Stimulated activated CD4-positive, alpha-beta T cell treated with anti-CD3 and anti-CD28 coated beads, Interleukin-15, amount 100 ng/mL, for 1 hour (primary cell): ENCODE measurements at regions not wholly inside any gene's neighbourhood (a gene's known extent, or its start where the extent isn't known, plus 50 kb on each side); places are given as distances from the start of the nearest gene placed in this dataset.

Experiments
- DNase-seq, 2 donors: peaks; one replicate each; pipeline ENCODE4 v3.0.0-alpha.2; 2020; ENCODE audit warnings: low read depth in 1 of 2, low spot score in 1 of 2

DNA sequence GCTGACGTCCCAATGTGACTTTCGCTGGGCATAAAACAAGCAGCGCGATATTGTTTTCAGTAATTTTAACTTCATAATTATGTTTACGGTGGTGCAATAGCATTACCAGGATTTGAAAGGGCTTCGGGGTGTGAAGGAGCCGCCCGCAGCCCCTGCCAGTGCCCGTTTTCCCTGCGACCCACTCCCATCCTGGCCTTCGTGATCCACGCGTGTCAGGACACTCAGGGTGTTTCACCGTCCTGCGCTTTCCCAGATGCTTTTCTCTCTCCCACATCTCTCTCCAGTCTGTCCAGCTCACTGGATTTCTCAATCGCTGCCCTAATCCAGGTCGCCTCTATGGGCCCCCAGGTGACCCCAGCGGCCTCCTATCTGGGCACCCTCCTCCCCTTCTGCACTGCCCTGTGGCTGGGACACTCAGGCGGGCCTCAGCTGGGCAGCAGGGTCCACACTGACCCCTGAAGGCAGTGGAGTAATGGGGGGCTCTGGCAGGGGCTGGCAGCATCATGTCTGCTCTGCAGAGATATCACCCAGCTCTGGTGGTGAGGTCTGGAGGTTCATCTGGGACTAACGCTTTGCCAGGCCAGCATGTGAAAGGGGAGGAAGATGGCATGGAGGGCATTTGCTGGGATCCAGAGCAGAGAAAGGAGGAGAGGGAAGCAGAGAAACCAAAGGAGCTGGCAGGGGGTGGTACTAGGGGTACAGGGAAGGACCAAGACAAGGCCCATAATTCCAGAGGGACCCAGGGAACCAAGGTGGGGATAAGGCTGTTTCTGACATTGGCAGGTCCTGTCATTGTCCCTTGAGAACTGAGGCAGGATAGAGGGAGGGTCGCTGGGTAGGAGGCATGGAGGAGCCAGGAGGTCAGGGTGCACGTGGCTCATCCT lies 622.8 kb downstream of the BRD1 start:
- DNase-seq = no peak

DNA sequence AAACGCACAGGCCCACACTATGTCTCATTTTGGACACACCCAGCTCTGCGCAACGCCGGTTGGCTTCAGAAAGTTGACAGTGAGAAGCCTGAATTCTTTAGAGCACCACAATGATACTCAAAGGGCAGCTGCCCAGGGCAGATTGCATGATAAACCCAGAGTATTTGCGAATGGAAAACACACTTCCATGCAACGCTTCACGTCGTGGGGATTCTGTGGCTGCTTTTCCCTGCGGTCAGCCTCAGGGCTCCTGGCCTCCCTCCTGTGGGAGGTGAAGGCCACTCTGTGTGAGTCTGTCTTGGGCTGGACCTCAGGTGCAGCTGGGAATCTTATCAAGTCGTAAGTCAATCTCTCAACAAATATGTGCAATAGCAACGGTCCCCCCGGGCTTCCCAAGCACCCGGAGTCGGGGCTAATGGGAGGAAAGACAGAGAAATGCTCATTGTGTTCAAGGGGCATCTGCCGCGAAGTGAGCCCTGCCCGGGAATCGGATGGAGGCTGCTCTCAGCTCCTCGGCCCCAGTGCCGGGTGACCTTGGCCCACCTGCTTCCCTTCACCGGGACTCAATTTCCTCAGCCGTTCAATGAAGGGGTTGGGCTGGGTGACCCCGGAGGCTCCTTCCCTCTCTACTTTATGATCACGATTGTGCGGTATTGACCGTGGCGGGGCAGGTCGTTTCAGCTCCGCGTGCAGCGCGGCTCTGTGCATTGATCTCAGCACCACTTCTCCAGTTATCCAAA lies 623.6 kb downstream of the BRD1 start:
- no peak for DNase-seq

DNA sequence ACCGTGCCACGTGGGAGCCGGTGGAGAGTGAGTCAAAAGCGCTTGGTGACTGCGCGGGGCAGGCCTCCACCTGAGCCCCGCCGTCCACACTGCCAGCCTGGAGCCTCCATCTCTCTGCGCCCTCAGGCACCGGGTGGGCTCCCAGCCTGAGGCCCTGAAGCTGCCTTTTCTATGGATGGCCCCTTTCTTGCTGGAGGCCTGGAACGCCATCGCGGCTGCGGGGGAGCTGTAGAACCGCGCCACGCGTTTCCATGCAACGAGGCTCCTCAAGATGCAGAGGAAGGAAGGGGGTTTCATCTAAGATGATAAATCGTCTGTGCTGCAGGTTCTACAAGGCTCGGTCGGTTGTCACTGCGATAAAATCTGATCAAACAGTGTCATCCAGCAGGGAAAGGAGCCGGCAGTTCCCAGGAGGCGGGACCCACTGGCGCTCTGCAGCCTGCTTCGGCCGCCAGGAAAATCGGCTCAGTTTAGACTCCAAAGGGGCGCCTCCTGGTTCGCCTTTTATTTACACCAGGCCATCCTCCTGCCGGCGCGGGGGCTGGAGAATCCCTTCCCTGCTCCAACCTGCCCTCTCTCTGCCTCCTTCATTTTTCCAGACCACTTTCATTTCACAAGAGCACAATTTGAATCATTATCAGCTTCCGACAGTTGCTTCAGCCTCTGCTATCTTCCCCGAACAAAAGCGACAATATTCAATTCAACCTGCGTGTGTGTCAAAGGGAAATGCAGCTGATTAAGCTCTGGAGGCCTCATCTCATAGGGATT lies 624.4 kb downstream of the BRD1 start:
- DNase-seq = no peak

DNA sequence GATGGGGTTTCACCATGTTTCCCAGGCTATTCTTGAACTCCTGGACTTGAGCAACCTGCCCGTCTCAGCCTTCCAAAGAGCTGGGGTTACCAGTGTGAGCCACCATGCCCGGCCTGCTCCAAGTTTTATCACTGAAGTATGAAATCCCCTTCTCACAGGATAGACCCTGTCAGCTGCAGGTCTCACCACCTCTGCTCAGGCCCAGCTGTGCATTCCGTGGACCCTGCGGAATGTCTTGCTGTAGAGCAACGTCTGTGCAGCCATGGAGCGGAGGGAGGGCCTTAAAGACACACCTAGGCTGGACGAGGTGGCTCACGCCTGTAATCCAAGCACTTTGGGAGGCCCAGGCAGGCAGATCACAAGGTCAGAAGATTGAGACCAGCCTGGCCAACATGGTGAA lies 625.4 kb downstream of the BRD1 start:
- DNase-seq = no peak

DNA sequence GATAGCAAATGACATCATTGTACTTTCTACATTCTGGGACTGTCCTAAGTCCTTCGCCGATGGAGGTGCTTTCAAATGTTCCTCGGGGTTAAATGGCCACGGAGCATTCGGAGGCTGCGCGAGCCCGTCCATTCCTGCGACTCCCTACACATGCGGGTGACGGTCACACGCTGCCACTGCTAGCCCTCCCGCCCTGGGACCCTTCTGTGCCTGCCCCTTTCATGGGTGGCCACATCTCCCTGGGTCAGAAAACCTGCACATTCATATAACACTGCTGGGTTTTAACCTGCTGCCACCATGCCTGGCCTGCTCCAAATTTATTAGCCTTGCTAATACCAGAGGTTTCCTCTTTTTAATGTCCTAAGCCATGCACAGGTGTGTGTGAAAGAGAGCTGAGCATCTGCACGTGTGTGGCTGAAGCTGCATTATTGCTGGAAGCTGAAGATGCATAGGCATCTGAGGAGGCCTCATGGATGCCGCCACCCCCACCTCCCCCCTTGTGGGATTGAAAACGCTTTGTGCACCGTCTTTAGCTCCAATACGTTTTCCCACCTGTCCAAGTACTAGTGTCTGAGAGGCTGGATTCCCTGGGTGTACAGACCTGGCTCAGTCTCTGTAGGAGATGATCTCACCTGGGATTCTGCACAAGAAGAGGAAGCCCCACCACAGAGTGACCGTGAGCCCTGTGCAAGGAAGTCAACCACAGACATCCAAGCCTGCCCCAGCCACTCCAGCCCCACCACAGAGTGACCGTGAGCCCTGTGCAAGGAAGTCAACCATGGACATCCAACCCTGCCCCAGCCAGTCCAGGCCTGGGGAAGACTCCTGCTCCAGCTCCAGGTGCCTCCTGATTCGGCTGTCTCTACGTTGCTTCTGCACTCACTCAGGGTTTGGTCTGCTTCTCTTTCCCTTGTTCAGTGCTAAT lies 626.4 kb downstream of the BRD1 start:
- DNase-seq = no peak

DNA sequence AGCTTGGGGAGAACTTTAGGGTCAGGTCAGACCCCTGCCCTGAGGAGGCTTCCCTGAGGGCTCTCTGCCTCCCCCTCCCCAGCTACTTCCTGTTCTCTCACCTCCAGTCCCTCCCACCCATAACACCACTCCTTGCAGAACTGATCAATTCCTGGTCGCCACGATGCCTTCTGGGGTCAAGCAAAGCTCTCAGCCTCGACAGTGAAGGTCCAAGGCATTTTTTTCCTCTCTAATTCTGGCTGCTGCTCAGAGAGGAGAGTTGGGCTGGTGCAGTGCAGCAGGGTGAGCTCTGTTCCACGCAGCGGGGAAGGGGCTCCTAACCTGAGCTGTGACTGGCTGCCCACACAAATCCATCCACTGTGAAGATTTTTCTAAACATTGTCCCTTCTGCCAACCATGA lies 628.4 kb downstream of the BRD1 start:
- DNase-seq = no peak

DNA sequence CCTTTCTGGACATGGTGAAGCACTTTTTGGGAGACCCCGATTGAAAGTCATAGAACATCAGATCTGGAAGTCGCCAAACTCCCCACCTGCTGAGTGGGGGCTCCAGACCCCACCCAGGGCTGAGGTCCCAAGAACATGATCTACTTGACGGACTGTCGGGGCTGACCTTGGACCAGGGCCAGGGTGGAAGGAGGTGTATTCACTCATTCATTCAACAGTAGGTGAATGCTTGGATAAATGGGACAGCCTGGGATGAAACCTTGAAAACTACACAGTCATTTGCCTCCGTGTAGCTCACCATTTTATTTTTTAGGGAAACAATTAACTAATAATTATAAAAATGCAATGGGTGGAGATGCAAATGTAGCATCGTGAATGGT lies 629.0 kb downstream of the BRD1 start:
- DNase-seq = no peak

DNA sequence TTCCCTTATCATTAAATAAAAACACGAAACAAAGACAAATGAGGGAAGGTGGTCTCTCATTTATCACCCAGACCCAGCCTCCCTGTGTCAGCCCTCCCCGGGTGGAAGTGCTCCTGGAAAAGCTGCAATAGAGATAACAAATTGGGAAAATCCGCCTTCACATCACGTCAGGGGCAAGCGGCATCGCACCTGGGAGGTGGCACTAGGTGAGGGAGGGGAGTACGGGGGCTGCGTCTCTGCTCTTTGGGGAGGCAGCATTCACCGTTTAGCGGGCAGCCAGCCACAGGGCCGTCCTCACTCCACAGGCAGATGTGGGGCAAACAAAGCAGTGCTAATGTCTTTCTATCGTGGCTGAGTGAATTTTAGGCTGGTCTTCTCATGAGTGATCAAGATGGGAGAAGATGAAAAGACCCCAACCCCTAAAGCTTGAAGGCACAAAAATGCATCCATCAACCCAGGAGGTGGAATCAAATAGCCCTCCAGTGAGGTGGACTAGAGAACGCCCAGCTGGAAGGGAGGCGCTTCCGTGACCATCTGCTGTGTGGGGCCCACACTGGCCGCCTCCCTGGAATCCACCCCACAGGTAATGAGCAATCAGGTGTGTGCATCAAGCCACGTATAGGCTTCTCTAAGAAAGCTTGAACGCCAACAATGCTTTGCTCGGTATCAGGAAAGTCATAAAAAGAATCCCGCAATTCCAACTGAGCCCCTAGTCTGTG lies 629.5 kb downstream of the BRD1 start:
- no peak for DNase-seq

DNA sequence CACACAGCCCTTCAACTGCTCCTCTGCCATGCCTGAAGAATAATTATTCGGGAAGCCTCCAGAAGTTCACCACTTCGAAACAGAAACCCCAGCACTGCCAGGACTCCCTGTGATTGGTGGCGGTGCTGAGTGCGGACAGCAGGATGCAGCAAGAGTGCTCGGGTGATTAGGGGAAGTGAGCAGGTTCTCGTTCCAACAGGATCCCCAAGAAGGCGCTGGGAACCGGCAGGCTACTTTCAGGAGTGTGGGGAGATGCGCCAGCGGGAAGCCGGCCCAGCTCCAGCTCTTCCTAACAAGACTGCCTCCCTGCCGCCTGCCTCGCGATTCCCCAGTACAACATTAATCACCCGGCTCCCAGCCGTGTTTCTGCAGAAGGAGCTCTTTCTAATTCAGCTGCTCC lies 630.2 kb downstream of the BRD1 start:
- no peak for DNase-seq

DNA sequence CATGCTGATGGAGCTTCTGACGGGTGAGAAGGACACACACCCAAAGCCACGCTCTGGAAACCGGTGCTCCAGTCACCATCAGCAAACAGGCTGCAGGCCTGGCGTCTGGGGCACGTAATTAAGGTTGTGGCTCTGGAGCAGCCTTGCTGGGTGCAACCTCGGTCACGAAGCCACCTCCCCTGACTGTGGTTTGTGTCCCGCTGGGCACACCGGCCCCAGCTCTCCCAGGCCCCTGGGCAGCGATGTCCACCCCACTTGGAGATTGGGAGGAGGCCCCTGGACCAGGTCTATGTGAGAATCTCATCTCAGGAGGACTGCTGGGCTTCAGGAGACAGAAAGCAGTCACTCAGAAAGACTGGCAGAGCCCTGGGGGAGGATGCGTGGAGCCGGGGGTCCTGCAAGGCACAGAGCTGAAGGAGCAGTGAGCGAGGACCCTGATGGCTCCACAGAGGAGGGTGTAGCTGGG lies 631.6 kb downstream of the BRD1 start:
- no peak for DNase-seq

DNA sequence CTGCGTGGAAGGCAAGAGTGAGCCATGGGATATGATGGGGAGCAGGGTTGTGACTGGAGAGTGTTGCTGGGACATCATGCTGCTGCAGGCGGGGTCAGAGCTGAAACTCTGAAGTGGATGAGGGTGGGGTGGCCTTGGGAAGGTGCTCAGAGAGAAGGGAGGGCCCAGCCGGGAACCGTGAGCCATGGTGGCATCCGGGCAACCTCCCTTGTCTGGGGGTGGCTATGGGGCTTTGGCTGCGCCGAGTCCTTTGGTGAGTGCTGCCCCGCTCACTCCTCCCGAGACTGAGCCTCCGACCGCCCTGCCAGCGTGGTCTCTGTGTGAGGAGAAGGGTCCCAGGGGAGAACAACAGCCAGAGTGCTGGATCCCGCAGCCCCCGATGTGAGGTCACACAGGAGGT lies 632.0 kb downstream of the BRD1 start:
- DNase-seq = no peak

DNA sequence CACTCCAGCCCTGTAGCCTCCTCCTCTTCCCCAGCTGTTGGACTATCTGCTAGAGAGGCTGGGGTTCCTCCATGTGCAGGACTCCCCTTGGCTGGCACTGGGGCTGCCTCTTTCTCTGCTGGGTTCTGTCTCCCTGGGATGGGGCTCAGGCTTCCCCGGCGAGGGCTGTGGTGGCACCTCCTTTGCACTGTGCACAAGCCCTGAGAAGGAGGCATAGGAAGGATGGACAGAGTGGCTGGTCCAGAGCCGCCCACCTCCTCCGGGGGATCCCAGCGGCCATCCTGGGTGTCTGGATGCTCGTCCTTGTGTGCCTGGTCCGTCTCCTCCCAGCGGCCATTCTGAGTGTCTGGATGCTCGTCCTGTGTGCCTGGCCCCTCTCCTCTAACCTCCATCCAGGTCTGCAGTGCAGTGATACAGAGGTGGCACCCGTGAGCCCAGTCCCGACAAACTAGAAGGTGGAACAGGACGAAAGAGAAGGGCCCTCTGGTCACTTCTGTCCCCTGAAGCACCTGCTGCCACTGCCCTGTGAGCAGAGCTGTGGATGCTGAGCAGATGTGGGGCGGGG lies 633.7 kb downstream of the BRD1 start:
- no peak for DNase-seq

DNA sequence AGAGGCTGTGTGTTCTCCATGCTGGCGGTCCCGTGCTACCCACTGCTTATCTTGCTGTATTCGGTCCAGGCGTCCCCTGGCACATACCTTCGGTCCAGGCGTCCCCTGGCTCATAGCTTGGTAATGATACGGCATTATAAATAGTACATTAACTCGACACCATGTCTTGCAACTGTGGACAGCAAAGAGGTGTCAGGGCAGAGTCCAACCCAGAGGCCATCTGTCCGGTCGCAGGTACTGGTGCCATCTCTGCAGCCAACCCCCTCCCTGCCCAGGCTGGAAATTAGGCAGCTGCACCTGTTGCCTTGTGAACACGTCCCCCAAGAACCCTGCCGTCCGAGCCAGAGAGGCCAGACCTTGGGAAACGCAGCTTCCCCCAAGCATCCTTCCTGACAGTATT lies 634.3 kb downstream of the BRD1 start:
- no peak for DNase-seq

DNA sequence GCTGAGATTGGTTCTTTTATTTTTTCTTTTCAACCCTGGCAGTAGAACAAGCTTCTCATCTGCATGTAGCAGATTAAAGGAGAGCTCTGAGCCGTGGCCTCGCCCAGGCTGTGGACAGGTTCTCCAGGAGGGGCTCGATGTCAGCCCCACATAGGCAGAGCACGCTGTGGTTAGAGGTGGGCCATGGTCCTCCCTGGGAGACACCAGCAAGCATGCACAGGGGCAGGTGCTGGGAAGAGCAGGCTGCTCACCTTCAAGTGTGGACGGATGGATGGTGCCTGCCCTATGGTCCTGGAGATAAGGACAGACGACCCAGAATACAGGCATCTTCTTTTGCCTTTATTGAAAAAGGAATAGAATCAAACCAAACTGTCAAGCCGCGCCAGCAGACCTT lies 634.8 kb downstream of the BRD1 start:
- no peak for DNase-seq

DNA sequence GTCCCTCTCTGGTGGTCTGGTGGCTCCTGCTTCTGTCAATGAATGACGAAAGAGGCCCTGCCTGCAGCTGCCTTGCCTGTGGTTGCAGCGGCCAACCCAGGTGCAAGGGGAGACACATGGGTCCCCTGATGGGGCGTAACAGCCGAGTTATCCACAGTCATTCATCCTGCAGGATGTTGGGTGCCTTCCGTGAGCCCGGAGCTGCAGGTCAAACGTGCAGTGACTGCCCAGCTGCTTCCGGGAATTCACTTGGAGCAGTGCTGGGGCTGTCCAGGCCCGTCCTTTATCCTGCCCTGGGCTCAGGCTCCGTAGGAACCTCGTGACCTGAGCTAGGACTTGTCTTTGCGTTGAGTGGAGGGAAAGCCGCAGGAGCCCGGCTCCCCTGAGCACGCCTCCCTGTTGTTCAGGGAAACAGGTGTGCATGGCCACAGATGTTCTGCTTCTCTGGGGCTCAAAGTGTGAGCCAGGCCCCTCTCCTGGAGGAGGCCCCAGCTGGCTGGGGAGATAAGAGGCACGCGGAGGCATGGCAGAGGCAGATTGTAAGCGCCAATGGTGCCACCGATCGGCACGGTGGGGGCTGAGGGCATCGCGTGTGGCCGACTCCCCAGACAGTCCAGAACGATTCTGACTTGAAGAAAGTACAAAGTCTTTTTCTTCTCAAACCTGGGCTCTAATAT lies 635.4 kb downstream of the BRD1 start:
- no peak for DNase-seq

DNA sequence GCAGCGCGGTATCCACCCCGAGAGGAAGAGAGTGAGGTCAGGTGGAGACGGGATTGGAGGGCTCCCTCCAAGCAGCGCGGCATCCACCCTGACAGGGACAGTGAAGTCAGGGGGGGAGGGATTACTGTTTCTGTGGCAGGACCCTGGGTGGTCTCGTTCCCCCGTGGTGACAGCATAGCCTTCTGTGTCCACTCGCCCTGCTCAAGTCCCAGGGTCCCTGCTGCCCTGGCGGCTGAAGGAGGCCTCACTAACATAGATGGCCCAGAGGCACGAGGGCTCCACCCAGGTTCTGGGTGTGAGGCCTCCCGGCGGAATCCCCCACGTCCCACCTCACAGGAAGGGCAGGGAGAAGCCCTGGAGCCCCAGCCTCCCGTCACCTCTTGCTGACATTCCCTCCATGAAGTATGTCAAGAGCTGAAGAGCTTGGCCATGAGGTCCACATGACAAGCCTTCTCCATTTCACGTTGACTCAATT lies 636.1 kb downstream of the BRD1 start:
- no peak for DNase-seq

DNA sequence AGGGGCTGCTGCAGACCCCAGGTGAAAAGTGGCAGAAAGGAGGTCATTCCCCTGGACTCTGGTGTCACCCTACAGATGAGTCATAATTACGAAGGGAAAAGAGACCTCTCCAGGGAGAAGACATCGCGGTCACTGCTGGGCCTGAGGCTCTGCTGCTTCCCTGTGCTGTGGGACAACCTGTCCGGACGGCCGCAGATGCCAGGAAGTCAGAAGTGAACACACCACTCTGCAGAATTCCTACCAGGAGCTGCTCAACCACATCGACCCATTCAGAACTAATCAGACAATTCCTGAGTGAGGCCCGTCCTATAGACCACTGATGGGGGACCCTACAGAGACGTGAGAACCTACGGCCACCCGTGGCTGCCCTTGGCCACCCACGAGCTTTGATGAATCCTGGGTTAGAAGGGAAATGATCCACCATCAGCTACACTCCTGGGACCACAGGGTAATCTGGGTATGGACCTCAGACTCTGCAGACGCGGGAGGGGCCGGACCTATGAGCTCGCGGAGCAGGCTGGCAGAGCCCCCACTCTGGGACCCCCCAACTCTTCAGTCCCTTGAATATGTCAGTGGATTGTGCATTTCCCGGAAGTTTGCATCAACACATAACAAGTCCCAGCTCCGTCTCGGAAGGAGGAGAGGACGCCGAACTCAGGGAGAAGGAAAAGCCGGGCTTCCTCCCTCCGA lies 636.7 kb downstream of the BRD1 start:
- DNase-seq = no peak

DNA sequence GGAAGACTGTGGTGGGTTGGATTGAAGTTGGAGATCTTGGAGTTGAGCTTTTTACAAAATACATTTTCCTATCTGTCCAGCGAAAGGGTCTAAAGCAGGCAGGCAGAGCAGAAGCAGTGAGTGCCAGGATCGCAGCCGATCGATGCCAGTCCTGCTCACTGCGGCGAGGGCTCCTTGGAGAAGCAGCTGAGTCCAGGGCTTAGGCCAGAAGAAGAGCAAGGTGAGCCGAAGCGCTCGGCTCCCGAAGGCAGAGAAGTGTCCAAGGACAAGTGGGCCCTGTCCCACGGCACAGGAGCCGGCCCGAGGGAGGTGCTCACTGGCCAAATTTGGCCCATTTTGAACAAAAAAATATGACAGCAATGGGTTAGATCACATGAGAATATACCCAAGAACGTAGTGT lies 637.8 kb downstream of the BRD1 start:
- DNase-seq = no peak
